H1 (cell line): ENCODE measurements at regions not wholly inside any gene's neighbourhood (a gene's known extent, or its start where the extent isn't known, plus 50 kb on each side); places are given as distances from the start of the nearest gene placed in this dataset.

Source experiments
- CTCF ChIA-PET: fragments of 300-600 bp; sonication (Branson Sonifier 250); formaldehyde crosslinking; loops from one replicate; lab custom pipeline; 2021; ENCODE audit not compliant: partially characterized antibody; lab: Charles Lee
- POLR2A ChIA-PET: fragments of 300-600 bp; sonication (Branson Sonifier 250); formaldehyde crosslinking; loops from one replicate; lab custom pipeline; 2021; ENCODE audit warnings: inconsistent platforms; ENCODE audit not compliant: partially characterized antibody; lab: Charles Lee
- DNase-seq, 2 experiments: peaks; one replicate each; pipeline versions ENCODE4 v3.0.0 to v3.0.0-alpha.2; 2010 to 2022; ENCODE audit warnings: low spot score in 2 of 2, low read depth in 1 of 2, mixed read lengths in 1 of 2
- FAIRE-seq: peaks from 2 replicates; lab custom pipeline; 2011; peaks lifted over from hg19 to GRCh38; lab: Jason Lieb, UNC
- H2AFZ ChIP-seq: 2 replicates; pipeline ENCODE4 v1.8.1; 2012; ENCODE audit warnings: low read length, inconsistent platforms
- H2AK5ac ChIP-seq: 2 replicates; pipeline ENCODE4 v1.6.1; 2013; ENCODE audit warnings: low read depth, low read length
- H2BK120ac ChIP-seq: replicated peaks from 2 replicates; pipeline ENCODE3; 2013; ENCODE audit warnings: low read depth, low read length, inconsistent platforms
- H2BK12ac ChIP-seq: 2 replicates; pipeline ENCODE4 v1.6.1; 2013; ENCODE audit warnings: low read depth, low read length
- H2BK15ac ChIP-seq: 2 replicates; pipeline ENCODE4 v1.6.1; 2013; ENCODE audit warnings: low read length
- H2BK20ac ChIP-seq: 2 replicates; pipeline ENCODE4 v1.6.1; 2013; ENCODE audit warnings: low read length
- H2BK5ac ChIP-seq: 2 replicates; pipeline ENCODE4 v1.6.1; 2013; ENCODE audit warnings: low read depth, low read length
- H3K14ac ChIP-seq: 2 replicates; pipeline ENCODE4 v1.6.1; 2013; ENCODE audit warnings: inconsistent platforms; ENCODE audit not compliant: insufficient read length
- H3K18ac ChIP-seq: 2 replicates; pipeline ENCODE4 v1.6.1; 2013; ENCODE audit warnings: low read length; ENCODE audit errors: extremely low read depth
- H3K23ac ChIP-seq: 2 replicates; pipeline ENCODE4 v1.6.1; 2013; ENCODE audit warnings: inconsistent platforms; ENCODE audit not compliant: insufficient read length
- H3K23me2 ChIP-seq: 2 replicates; pipeline ENCODE4 v1.6.1; 2013; ENCODE audit warnings: low read depth, low read length
- H3K27ac ChIP-seq: 2 replicates; pipeline ENCODE4 v1.6.1; 2011; ENCODE audit warnings: low read depth, low read length, inconsistent platforms
- H3K27me3 ChIP-seq, 4 experiments: replicated peaks in 1 of 4; 1 replicate in 1 of 4; 2 replicates in 3 of 4; pipeline versions ENCODE4 v1.6.1 to v1.8.1; 2011 to 2013; ENCODE audit warnings: low read length in 3 of 4, mild to moderate bottlenecking in 3 of 4, inconsistent platforms in 2 of 4, mixed read lengths in 2 of 4, moderate library complexity in 1 of 4; ENCODE audit not compliant: control insufficient read depth in 3 of 4, insufficient read depth in 3 of 4; ENCODE audit errors: extremely low read depth in 1 of 4
- H3K36me3 ChIP-seq, 4 experiments: 2 replicates each; pipeline versions ENCODE4 v1.6.1 to v1.8.1; 2011 to 2013; ENCODE audit warnings: mild to moderate bottlenecking in 4 of 4, low read length in 3 of 4, moderate library complexity in 2 of 4, control low read depth in 1 of 4, inconsistent platforms in 1 of 4; ENCODE audit not compliant: insufficient read depth in 4 of 4, control insufficient read depth in 2 of 4
- H3K4ac ChIP-seq: replicated peaks from 2 replicates; pipeline ENCODE3; 2013; ENCODE audit warnings: low read length, low read depth, mixed read lengths, inconsistent platforms; ENCODE audit not compliant: insufficient read length
- H3K4me1 ChIP-seq, 4 experiments: replicated peaks in 1 of 4; 1 replicate in 1 of 4; 2 replicates in 3 of 4; pipeline versions ENCODE4 v1.6.1 to v1.8.1; 2011 to 2013; ENCODE audit warnings: low read length in 3 of 4, inconsistent platforms in 2 of 4, mixed read lengths in 1 of 4; ENCODE audit not compliant: insufficient read depth in 4 of 4, control insufficient read depth in 3 of 4
- H3K4me2 ChIP-seq, 2 experiments: 2 replicates each; pipeline versions ENCODE4 v1.6.1 to v1.8.1; 2011 to 2013; ENCODE audit warnings: low read depth in 2 of 2, low read length in 2 of 2, control low read depth in 1 of 2, inconsistent platforms in 1 of 2, mild to moderate bottlenecking in 1 of 2; ENCODE audit not compliant: insufficient read depth in 1 of 2
- H3K4me3 ChIP-seq, 4 experiments: fragments of 200-600, 300-600 bp in 1 of 4; sonication (generic), shearing (Covaris generic), sonication (Bioruptor Twin) in 1 of 4; 2 replicates each; pipeline versions ENCODE4 v1.5.1 to v1.8.1; 2011 to 2016; ENCODE audit warnings: low read length in 4 of 4, low read depth in 3 of 4, control low read depth in 2 of 4, inconsistent platforms in 2 of 4, mild to moderate bottlenecking in 2 of 4, mixed read lengths in 1 of 4, moderate library complexity in 1 of 4; ENCODE audit not compliant: insufficient read depth in 2 of 4; ENCODE audit errors: extremely low read depth in 1 of 4
- H3K56ac ChIP-seq: replicated peaks from 2 replicates; pipeline ENCODE3; 2013; ENCODE audit warnings: low read depth, mild to moderate bottlenecking, mixed read lengths, low read length, inconsistent platforms; ENCODE audit not compliant: insufficient read length
- H3K79me1 ChIP-seq: 2 replicates; pipeline ENCODE4 v1.6.1; 2013; ENCODE audit warnings: low read depth, low read length, control low read depth
- H3K79me2 ChIP-seq, 2 experiments: 2 replicates each; pipeline versions ENCODE4 v1.6.1 to v1.8.1; 2012 to 2013; ENCODE audit warnings: low read length in 2 of 2, mild to moderate bottlenecking in 2 of 2, inconsistent platforms in 1 of 2; ENCODE audit not compliant: insufficient read depth in 2 of 2, control insufficient read depth in 1 of 2
- H3K9ac ChIP-seq, 4 experiments: replicated peaks in 1 of 4; 1 replicate in 1 of 4; 2 replicates in 3 of 4; pipeline versions ENCODE4 v1.6.1 to v1.8.1; 2011 to 2013; ENCODE audit warnings: low read depth in 3 of 4, low read length in 3 of 4, control low read depth in 2 of 4, mild to moderate bottlenecking in 2 of 4, moderate library complexity in 2 of 4, inconsistent platforms in 1 of 4; ENCODE audit errors: extremely low read depth in 1 of 4
- H3K9me3 ChIP-seq, 2 experiments: 2 replicates each; pipeline versions ENCODE4 v1.6.1 to v1.8.1; 2012 to 2013; ENCODE audit warnings: mild to moderate bottlenecking in 2 of 2, moderate library complexity in 2 of 2, control low read depth in 1 of 2, inconsistent platforms in 1 of 2, low read depth in 1 of 2, low read length in 1 of 2, mixed read lengths in 1 of 2; ENCODE audit not compliant: insufficient read depth in 2 of 2
- H4K20me1 ChIP-seq, 2 experiments: replicated peaks in 1 of 2; 2 replicates each; pipeline versions ENCODE3 to v1.8.1; 2011 to 2013; ENCODE audit warnings: inconsistent platforms in 2 of 2, low read length in 2 of 2, mild to moderate bottlenecking in 1 of 2; ENCODE audit not compliant: insufficient read depth in 2 of 2, control insufficient read depth in 1 of 2
- H4K5ac ChIP-seq: 2 replicates; pipeline ENCODE4 v1.6.1; 2013; ENCODE audit warnings: low read length, low read depth, mixed read lengths, inconsistent platforms; ENCODE audit not compliant: insufficient read length
- H4K8ac ChIP-seq: 2 replicates; pipeline ENCODE4 v1.8.0; 2013; ENCODE audit warnings: mild to moderate bottlenecking, moderate library complexity, low read length, inconsistent platforms; ENCODE audit not compliant: insufficient read depth; ENCODE audit errors: extremely low read depth
- H4K91ac ChIP-seq: replicated peaks from 2 replicates; pipeline ENCODE3; 2013; ENCODE audit warnings: low read length, mixed read lengths, inconsistent platforms; ENCODE audit not compliant: insufficient read length
- GTF2F1 ChIP-seq: IDR thresholded peaks from 2 replicates; pipeline ENCODE4 v1.6.1; 2012; ENCODE audit warnings: low read depth, low read length, improper control_type of control experiment, borderline replicate concordance
- WGBS, 2 experiments: shearing (Covaris generic) in 1 of 2; methylation state at CpG; one replicate each; pipeline versions ENCODE4 v1.1.6 to v1.1.7; 2013 to 2015; ENCODE audit warnings: low lambda C conversion rate in 2 of 2, mixed read lengths in 2 of 2, inconsistent platforms in 1 of 2, low coverage in 1 of 2, missing lambda C conversion rate in 1 of 2; ENCODE audit not compliant: insufficient replicate concordance in 2 of 2, insufficient coverage in 1 of 2, insufficient read length in 1 of 2; ENCODE audit errors: extremely low coverage in 1 of 2, missing lambda C conversion rate in 1 of 2; 5-methylcytosine and 5-hydroxymethylcytosine counted together

- no peak overlapping the region for H3K9ac ChIP-seq
- POLR2A ChIA-PET: no interaction called here
These were observed 467.2 kb upstream of the ARGLU1 start for GRCh38 chr13:107035186-107035585.

More at GRCh38 chr13:107035186-107035585, 467.2 kb upstream of the ARGLU1 start:
- no peak overlapping the region for H2BK15ac ChIP-seq
- H2AK5ac ChIP-seq: no peak overlapping the region
- no peak overlapping the region for H2BK12ac ChIP-seq
- no peak overlapping the region for H2BK5ac ChIP-seq
- no peak overlapping the region for H4K5ac ChIP-seq
- H3K9me3 ChIP-seq: no peaks in the 10 kb centered on the region
- no peak overlapping the region for H3K18ac ChIP-seq
- WGBS, 2 experiments: 84% methylated on average over 6 of the region's 6 CpGs; no CpG with 5 or more reads in 1 of the 2 experiments
- DNase-seq (no peak), FAIRE-seq (no peak)
- no peak overlapping the region for H2BK120ac ChIP-seq
- H4K20me1 ChIP-seq: no peaks in the 10 kb centered on the region
- H3K4me3 ChIP-seq: no peak overlapping the region
- H3K79me1 ChIP-seq: no peaks in the 10 kb centered on the region
- H3K79me2 ChIP-seq: no peaks in the 10 kb centered on the region
- CTCF ChIA-PET: no interaction called here
- no peak overlapping the region for H3K4ac ChIP-seq
- peaks cover 0 to 6% (median 3%) of the 10 kb centered on the region in 4 experiments; a peak in 2 of 7 replicates for H3K4me1 ChIP-seq
- no peak for TF ChIP-seq GTF2F1
- no peak overlapping the region for H3K27ac ChIP-seq
- H2BK20ac ChIP-seq: no peak overlapping the region
- no peak overlapping the region for H3K56ac ChIP-seq
- H3K4me2 ChIP-seq: no peak overlapping the region
- no peak overlapping the region for H4K8ac ChIP-seq
- no peak overlapping the region for H2AFZ ChIP-seq
- H3K27me3 ChIP-seq: no peaks in the 10 kb centered on the region
- H3K36me3 ChIP-seq: no peaks in the 10 kb centered on the region
- H3K23me2 ChIP-seq: no peaks in the 10 kb centered on the region
- H3K23ac ChIP-seq: no peak overlapping the region
- no peak overlapping the region for H3K14ac ChIP-seq
- H4K91ac ChIP-seq: no peak overlapping the region
